Fibroblast of the aortic adventitia (primary cell): ENCODE measurements at regions not wholly inside any gene's neighbourhood (a gene's known extent, or its start where the extent isn't known, plus 50 kb on each side); places are given as distances from the start of the nearest gene placed in this dataset.
A peak's percentile ranks its signal among the peaks of the same experiment; 100 is the strongest.

Source experiments
- DNase-seq: peaks from one replicate; pipeline ENCODE4 v3.0.0-alpha.2; 2010; ENCODE audit warnings: low read depth
- H3K4me3 ChIP-seq: 2 replicates; pipeline ENCODE4 v1.5.1; 2011; ENCODE audit warnings: low read depth, mild to moderate bottlenecking, control low read depth, low read length, moderate library complexity
- CTCF ChIP-seq: IDR thresholded peaks from 2 replicates; pipeline ENCODE4 v1.5.1; 2011; ENCODE audit warnings: mild to moderate bottlenecking, low read length, control low read depth, inconsistent platforms; ENCODE audit not compliant: insufficient read depth

- DNase-seq = no peak
Measured at GRCh38 chr6:25113436-25113835, 165.7 kb upstream of the CARMIL1 start.

GRCh38 chr6:25118038-25118437, 161.1 kb upstream of the CARMIL1 start:
- TF ChIP-seq CTCF = no peak
- DNase-seq = no peak
- no peak overlapping the region for H3K4me3 ChIP-seq

More at GRCh38 chr6:25113436-25113835, 165.7 kb upstream of the CARMIL1 start:
- no peak overlapping the region for H3K4me3 ChIP-seq
- no peak for TF ChIP-seq CTCF

- no peak for TF ChIP-seq CTCF
- H3K4me3 ChIP-seq = no peak overlapping the region
Measured at GRCh38 chr6:25121186-25121585, 158.0 kb upstream of the CARMIL1 start.

GRCh38 chr6:25122001-25122400, 157.2 kb upstream of the CARMIL1 start:
- no peak for TF ChIP-seq CTCF
- H3K4me3 ChIP-seq = no peak overlapping the region
- peak; percentile 49 for DNase-seq

More at GRCh38 chr6:25121186-25121585, 158.0 kb upstream of the CARMIL1 start:
- no peak for DNase-seq

- no peak for TF ChIP-seq CTCF
- no peak overlapping the region for H3K4me3 ChIP-seq
- DNase-seq = no peak
Measured at GRCh38 chr6:25122622-25123237, 156.4 kb upstream of the CARMIL1 start.

GRCh38 chr6:25124216-25124715, 154.9 kb upstream of the CARMIL1 start:
- DNase-seq = no peak
- TF ChIP-seq CTCF = no peak
- no peak overlapping the region for H3K4me3 ChIP-seq

GRCh38 chr6:25125736-25126135, 153.4 kb upstream of the CARMIL1 start:
- no peak for TF ChIP-seq CTCF
- no peak overlapping the region for H3K4me3 ChIP-seq

More at GRCh38 chr6:25125736-25126135, 153.4 kb upstream of the CARMIL1 start:
- DNase-seq = no peak
